GM21528 (cell line): ENCODE measurements at regions not wholly inside any gene's neighbourhood (a gene's known extent, or its start where the extent isn't known, plus 50 kb on each side); places are given as distances from the start of the nearest gene placed in this dataset.

Experiments
- ATAC-seq: cut with Tn5 transposase; IDR thresholded peaks from one replicate; pipeline ENCODE4 v1.9.1; 2021; ENCODE audit warnings: mild to moderate bottlenecking, moderate library complexity; ENCODE audit not compliant: unreplicated experiment, low FRiP score

- no peak for ATAC-seq
Measured at GRCh38 chr3:56851966-56852884, 50.5 kb upstream of the ARHGEF3 start.
